ENCODE measurements at regions not wholly inside any gene's neighbourhood (a gene's known extent, or its start where the extent isn't known, plus 50 kb on each side); places are given as distances from the start of the nearest gene placed in this dataset.

GRCh38 chr13:80284290-80284689, 56.6 kb downstream of the SPRY2 start:
- no peak for DNase-seq

DNA sequence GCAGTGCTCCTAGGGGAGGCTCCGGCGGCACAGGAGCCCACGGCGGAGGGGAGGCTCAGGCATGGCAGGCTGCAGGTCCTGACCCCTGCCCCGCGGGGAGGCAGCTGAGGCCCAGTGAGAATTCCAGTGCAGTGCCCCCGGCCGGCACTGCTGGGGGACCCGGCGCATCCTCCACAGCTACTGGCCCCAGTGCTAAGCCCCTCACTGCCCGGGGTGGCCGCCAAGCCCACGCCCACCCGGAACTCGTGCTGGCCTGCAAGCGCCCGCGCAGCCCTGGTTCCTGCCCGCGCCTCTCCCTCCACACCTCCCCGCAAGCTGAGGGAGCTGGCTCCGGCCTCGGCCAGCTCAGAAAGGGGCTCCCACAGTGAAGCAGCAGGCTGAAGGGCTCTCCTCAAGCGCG, 62.2 kb downstream of the SPRY2 start:
- no peak for DNase-seq

DNA sequence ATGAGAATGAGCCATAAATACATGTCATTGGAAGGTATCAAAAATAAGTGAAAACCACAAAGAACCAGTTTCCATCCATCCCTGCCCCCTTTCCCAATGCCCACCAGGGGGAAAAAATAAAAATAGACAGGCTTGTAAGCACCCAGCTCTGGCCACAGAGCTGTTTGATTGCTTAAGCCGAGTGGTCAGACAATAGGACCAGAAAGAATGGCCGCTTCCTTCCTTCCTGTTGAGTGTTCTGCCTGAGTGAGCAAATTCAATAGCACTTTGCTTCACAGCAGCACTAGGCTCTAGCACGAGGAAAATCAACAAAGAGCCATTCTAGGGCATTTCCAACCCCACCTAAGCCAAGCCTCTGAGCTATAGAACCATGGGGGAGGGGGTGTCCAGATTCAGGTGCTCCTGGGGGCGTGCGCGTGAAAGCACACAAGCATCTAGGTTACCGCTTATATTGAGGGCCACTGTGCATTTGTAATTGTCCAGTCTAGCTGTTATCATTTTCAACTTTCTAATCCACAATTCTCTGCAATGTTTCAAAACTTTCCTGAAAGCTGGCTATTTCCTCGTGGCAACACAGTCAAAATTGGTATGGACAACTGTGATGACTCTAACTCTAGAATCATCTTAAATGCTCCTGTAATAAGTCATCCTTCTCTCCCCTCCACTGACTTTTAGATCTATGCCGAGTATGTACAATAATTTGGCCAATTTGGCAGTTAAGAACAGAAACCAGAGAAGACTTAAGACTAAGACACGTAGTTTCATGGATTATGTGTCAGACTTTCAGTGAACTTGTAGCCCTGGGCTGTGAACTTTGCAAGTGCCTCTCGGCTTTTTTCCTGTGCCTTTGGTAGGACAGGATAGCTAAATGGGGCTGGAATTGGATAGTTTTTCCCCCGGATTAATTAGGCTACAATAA, 64.3 kb downstream of the SPRY2 start:
- DNase-seq = peak; percentile 5 to 97 (median 87)

- DNase-seq = no peak
Measured at GRCh38 chr13:80274643-80275042, 66.3 kb downstream of the SPRY2 start.

DNA sequence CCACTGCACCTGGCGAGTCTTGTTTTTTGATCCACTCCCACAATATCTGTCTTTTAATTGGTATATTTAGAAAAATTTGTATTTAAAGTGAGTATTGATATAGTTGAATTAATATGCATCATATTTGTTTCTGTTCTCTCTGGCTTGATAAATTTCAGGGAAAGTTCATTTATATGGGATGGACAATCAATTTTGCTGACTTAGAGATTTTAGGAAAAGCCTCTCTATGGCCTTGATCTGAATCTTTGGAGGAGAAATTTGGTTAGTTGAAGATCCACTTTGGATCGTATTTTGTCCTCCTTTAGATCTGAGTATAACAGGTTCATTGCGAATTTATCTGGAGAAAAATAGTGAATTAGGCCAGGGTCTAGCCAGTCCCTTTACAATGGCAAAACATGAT, 67.2 kb downstream of the SPRY2 start:
- no peak for DNase-seq

GRCh38 chr13:80265348-80265747, 75.6 kb downstream of the SPRY2 start:
- no peak for DNase-seq

DNA sequence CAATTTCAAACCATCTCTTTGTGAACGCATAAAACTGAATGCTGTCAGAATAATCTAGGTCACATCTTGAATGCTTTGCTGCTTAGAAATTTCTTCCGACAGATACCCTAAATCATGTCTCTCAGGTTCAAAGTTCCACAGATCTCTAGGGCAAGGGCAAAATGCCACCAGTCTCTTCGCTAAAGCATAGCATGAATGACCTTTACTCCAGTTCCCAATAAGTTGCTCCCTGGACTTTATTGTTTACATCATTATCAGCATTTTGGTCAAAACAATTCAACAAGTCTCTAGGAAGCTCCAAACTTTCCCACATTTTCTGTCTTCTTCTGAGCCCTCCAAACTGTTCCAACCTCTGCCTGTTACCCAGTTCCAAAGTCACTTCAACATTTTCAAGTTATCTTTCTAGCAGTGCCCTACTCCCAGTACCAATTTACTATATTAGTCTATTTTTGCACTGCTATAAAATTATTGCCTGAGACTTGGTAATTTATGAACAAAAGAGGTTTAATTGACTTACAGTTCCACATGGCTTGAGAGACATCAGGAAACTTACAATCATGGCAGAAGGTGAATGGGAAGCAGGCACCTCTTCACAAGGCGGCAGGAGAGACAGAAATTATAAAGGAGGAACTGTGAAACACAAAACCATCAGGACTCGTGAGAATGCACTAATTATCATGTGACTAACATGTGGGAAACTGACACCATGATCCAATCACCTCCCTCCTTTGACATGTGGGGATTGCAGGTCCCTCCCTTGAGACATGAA, 77.0 kb downstream of the SPRY2 start:
- DNase-seq = no peak

DNA sequence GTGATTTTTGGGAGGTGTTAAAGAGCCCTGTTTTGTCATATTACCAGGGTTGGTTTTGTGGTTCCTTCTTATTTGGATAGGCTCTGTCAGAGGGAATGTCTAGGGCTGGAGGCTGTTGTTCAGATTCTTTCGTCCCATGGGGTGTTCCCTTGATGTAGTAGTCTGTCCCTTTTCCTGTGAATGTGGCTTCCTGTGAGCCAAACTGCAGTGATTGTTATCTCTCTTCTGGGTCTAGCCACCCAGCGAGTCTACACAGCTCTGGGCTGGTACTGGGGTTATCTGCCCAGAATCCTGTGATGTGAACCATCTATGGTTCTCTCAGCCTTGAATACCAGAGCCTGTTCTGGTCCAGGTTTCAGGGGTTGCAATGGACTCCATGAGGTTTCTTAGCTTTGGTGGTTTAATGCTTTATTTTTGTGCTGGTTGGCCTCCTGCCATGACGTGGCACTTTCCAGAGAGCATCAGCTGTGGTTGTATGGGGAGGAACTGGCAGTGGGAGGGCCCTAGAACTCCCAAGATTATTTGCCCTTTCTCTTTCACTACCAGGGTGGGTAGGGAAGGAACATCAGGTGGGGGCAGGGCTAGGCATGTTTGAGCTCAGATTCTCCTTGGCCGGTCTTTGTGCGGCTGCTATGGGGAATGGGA, 78.8 kb downstream of the SPRY2 start:
- no peak for DNase-seq

GRCh38 chr13:80259159-80259558, 81.8 kb downstream of the SPRY2 start:
- no peak for DNase-seq

- DNase-seq = no peak
Measured at GRCh38 chr13:80256352-80256932, 84.5 kb downstream of the SPRY2 start.

DNA sequence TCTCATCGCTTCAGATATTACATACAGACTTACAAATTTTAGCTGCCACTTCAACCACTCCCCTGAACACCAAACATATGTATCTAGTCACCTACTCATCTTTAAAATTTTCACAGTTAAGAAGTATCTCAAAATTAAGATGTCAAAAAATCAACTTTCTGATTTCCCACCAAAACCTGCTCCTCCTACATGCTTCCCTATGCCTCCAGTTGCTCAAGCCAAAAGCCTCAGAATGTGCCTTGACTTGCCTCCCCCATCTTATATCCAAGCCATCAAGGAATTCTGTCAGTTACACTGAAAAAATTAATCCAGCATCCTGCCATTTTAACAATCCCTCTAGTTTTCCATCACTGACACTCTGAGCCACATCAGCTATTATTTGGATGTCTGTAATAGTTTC, 85.0 kb downstream of the SPRY2 start:
- DNase-seq = no peak

GRCh38 chr13:80251403-80251802, 89.5 kb downstream of the SPRY2 start:
- peak in 1 of 3 experiments; percentile 50 for DNase-seq

- no peak for DNase-seq
Measured at GRCh38 chr13:80250213-80250810, 90.6 kb downstream of the SPRY2 start.

DNA sequence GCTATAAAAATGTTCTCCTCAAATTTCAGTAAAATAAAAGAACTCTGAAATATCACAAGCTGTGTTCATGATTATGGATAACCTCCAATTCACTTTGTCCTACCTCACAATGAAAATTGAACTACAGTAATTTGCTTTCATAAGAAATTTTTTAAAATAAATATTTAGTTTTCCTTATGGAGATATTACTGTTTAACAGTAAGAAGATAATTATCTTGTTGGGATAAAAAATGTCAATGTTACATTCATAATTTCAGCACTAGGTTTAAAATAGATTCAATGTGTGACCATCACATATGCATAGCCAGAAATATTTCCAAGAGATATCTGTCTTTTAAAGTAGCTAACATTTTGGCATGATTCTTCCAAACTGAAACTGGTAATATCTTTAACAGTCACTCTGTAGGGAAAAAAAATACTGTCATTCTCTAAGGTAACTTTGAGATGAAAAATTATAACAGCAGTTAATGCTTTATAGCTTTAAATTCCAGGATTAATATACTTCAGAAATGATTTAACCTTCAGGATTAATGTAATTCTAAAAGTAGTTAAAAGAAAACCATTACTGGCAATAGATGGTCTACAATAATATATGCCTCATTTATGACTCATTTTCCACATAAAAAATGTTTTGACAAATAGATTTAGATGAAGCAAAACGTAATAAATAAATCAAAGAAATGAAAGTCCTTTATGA, 91.3 kb downstream of the SPRY2 start:
- no peak for DNase-seq

- peak in 2 of 3 experiments; percentile 53 to 85 for DNase-seq
Measured at GRCh38 chr13:80245162-80245733, 95.7 kb downstream of the SPRY2 start.

GRCh38 chr13:80244574-80244973, 96.4 kb downstream of the SPRY2 start:
- no peak for DNase-seq

DNA sequence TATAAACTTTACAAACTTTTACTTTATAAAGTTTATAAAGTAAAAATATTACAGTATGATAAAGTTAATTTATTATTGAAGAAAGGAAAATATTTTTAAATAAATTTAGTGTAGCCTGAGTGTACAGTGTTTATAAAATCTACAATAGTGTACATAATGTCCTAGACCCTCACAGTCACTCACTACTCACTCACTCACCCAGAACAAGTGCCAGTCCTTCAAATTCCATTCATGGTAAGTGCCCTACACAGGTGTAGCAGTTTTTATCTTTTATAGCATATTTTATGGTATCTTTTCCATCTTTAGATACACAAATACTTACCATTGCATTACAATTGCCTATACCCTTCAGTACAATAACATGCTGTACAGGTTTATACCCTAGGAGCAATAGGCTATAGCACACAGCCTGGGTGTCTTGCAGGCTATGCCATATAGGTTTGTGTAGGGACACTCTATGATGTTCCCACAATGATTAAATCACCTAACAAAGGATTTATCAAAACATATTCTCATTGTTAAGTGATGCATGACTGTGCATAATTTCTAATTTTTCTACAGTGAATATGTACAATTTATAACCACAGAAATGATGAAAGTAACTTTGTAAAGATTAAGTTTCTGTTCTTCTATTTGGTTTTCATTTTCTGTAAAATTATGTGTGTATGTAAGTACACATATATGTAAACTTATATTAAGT, 98.0 kb downstream of the SPRY2 start:
- no peak for DNase-seq

DNA sequence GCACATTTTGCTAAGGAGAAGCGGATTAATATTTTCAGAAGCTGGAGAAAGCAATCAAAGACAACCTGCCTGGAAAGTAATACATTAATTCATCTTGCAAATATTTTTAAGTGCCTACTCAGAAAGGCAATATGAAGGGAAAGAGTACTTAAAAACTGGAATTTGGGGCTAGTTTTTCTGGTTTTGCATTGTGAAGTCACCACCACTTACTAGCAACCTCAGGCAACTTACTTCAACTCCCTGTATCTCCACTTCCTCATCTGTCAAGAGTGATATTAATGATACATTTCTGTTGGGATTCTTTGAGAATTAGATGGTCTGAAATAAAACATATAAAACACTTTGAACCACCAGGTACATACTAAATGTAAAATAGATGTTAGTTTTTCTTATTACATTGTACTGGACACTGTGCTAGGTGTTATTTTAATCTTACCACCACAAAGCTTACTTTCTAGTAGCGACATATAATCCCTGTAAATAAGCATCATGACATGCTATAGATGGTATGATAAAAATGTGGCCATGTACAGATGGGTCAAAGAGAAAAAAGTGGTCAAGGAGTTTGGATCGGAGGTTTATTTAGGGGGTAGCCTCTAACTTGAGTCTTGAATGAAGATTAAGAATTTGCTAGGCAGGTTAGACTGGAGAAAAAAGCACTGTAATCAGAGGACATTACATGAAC, 101.2 kb downstream of the SPRY2 start:
- no peak for DNase-seq

DNA sequence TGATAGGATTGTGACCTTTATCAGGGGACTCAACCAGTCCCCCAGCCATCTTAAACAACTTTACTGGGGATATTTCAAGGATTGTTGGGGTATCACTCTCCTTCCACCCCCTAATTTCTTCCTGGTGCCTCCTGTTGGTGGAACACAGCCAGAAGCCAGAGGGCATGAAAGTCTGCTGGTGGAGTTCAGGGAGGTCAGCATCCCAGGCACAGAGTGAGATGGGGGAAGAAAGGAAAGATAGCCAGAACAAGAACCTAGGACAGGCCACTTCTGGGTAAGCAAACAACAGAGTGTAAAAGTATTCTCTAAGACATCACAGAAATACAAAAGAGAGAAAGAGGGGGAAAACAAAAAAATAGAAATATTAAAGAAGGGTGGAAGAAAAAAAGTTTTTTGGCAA, 101.8 kb downstream of the SPRY2 start:
- DNase-seq = no peak

DNA sequence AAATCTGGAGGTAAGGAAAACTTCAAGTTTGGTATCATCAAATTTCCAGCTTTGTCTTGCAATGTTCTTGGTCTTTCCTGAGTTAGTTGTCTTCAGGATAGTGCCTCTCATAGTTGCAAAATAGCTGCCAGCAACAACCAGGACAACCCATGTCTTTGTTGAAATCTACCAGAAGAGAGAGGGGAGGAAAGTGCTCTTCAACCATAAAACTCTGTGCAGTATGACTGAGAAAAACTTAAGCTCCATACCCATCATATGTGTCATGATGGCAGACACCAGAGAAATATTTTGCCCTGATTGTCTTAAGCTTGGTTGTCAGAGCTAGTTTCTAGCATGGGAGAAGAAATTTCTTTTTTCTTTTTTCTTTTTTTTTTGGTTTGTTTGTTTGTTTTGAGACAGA, 103.3 kb downstream of the SPRY2 start:
- no peak for DNase-seq

- DNase-seq = no peak
Measured at GRCh38 chr13:80235967-80236302, 105.0 kb downstream of the SPRY2 start.
